HG02571 (cell line): ENCODE measurements at regions not wholly inside any gene's neighbourhood (a gene's known extent, or its start where the extent isn't known, plus 50 kb on each side); places are given as distances from the start of the nearest gene placed in this dataset.
"Not testable (repeated sequence)": the region's sequence is repeated elsewhere in the genome, so short reads cannot be mapped to it uniquely, and the experiment has no call there.

Experiments used
- ATAC-seq: cut with Tn5 transposase; IDR thresholded peaks from one replicate; pipeline ENCODE4 v1.9.1; 2021; ENCODE audit warnings: mild to moderate bottlenecking, moderate library complexity; ENCODE audit not compliant: unreplicated experiment

- not testable (repeated sequence) for ATAC-seq
These were observed 141.6 kb upstream of the PRSS12 start for GRCh38 chr4:118494437-118494836.

- not testable (repeated sequence) for ATAC-seq
These were observed 150.2 kb upstream of the PRSS12 start for GRCh38 chr4:118502967-118503366.

- not testable (repeated sequence) for ATAC-seq
These were observed 152.1 kb upstream of the PRSS12 start for GRCh38 chr4:118504927-118505326.

GRCh38 chr4:118505491-118505890 is 152.7 kb upstream of the PRSS12 start:
- not testable (repeated sequence) for ATAC-seq

- ATAC-seq: not testable (repeated sequence)
These were observed 160.1 kb upstream of the PRSS12 start for GRCh38 chr4:118512870-118513269.

GRCh38 chr4:118514332-118514731 is 161.5 kb upstream of the PRSS12 start:
- not testable (repeated sequence) for ATAC-seq

GRCh38 chr4:118516107-118516506 is 163.3 kb upstream of the PRSS12 start:
- not testable (repeated sequence) for ATAC-seq

GRCh38 chr4:118530107-118530506 is 155.1 kb upstream of the METTL14 start:
- ATAC-seq: not testable (repeated sequence)

- not testable (repeated sequence) for ATAC-seq
These were observed 153.2 kb upstream of the METTL14 start for GRCh38 chr4:118531947-118532346.

GRCh38 chr4:118535788-118536187 is 149.4 kb upstream of the METTL14 start:
- not testable (repeated sequence) for ATAC-seq

- not testable (repeated sequence) for ATAC-seq
These were observed 145.6 kb upstream of the METTL14 start for GRCh38 chr4:118539412-118540077.

- ATAC-seq: not testable (repeated sequence)
These were observed 128.6 kb upstream of the METTL14 start for GRCh38 chr4:118556576-118556975.

GRCh38 chr4:118557298-118557851 is 127.8 kb upstream of the METTL14 start:
- ATAC-seq: no peak

GRCh38 chr4:118558188-118558587 is 127.0 kb upstream of the METTL14 start:
- ATAC-seq: not testable (repeated sequence)

GRCh38 chr4:118561559-118561958 is 123.6 kb upstream of the METTL14 start:
- ATAC-seq: not testable (repeated sequence)

GRCh38 chr4:118566003-118566513 is 119.1 kb upstream of the METTL14 start:
- ATAC-seq: peak; percentile 60

- not testable (repeated sequence) for ATAC-seq
These were observed 112.2 kb upstream of the METTL14 start for GRCh38 chr4:118572991-118573390.

GRCh38 chr4:118574251-118574913 is 110.8 kb upstream of the METTL14 start:
- not testable (repeated sequence) for ATAC-seq

- ATAC-seq: not testable (repeated sequence)
These were observed 110.1 kb upstream of the METTL14 start for GRCh38 chr4:118575057-118575456.

GRCh38 chr4:118575726-118576125 is 109.5 kb upstream of the METTL14 start:
- ATAC-seq: not testable (repeated sequence)

- ATAC-seq: not testable (repeated sequence)
These were observed 108.4 kb upstream of the METTL14 start for GRCh38 chr4:118576709-118577219.
